H1 (cell line): ENCODE measurements at regions not wholly inside any gene's neighbourhood (a gene's known extent, or its start where the extent isn't known, plus 50 kb on each side); places are given as distances from the start of the nearest gene placed in this dataset.

Source experiments
- CTCF ChIA-PET: fragments of 300-600 bp; sonication (Branson Sonifier 250); formaldehyde crosslinking; loops from one replicate; lab custom pipeline; 2021; ENCODE audit not compliant: partially characterized antibody; lab: Charles Lee
- POLR2A ChIA-PET: fragments of 300-600 bp; sonication (Branson Sonifier 250); formaldehyde crosslinking; loops from one replicate; lab custom pipeline; 2021; ENCODE audit warnings: inconsistent platforms; ENCODE audit not compliant: partially characterized antibody; lab: Charles Lee
- DNase-seq, 2 experiments: peaks; one replicate each; pipeline versions ENCODE4 v3.0.0 to v3.0.0-alpha.2; 2010 to 2022; ENCODE audit warnings: low spot score in 2 of 2, low read depth in 1 of 2, mixed read lengths in 1 of 2
- FAIRE-seq: peaks from 2 replicates; lab custom pipeline; 2011; peaks lifted over from hg19 to GRCh38; lab: Jason Lieb, UNC
- H2AFZ ChIP-seq: 2 replicates; pipeline ENCODE4 v1.8.1; 2012; ENCODE audit warnings: low read length, inconsistent platforms
- H2AK5ac ChIP-seq: 2 replicates; pipeline ENCODE4 v1.6.1; 2013; ENCODE audit warnings: low read depth, low read length
- H2BK120ac ChIP-seq: replicated peaks from 2 replicates; pipeline ENCODE3; 2013; ENCODE audit warnings: low read depth, low read length, inconsistent platforms
- H2BK12ac ChIP-seq: 2 replicates; pipeline ENCODE4 v1.6.1; 2013; ENCODE audit warnings: low read depth, low read length
- H2BK15ac ChIP-seq: 2 replicates; pipeline ENCODE4 v1.6.1; 2013; ENCODE audit warnings: low read length
- H2BK20ac ChIP-seq: 2 replicates; pipeline ENCODE4 v1.6.1; 2013; ENCODE audit warnings: low read length
- H2BK5ac ChIP-seq: 2 replicates; pipeline ENCODE4 v1.6.1; 2013; ENCODE audit warnings: low read depth, low read length
- H3K14ac ChIP-seq: 2 replicates; pipeline ENCODE4 v1.6.1; 2013; ENCODE audit warnings: inconsistent platforms; ENCODE audit not compliant: insufficient read length
- H3K18ac ChIP-seq: 2 replicates; pipeline ENCODE4 v1.6.1; 2013; ENCODE audit warnings: low read length; ENCODE audit errors: extremely low read depth
- H3K23ac ChIP-seq: 2 replicates; pipeline ENCODE4 v1.6.1; 2013; ENCODE audit warnings: inconsistent platforms; ENCODE audit not compliant: insufficient read length
- H3K23me2 ChIP-seq: 2 replicates; pipeline ENCODE4 v1.6.1; 2013; ENCODE audit warnings: low read depth, low read length
- H3K27ac ChIP-seq: 2 replicates; pipeline ENCODE4 v1.6.1; 2011; ENCODE audit warnings: low read depth, low read length, inconsistent platforms
- H3K27me3 ChIP-seq, 4 experiments: replicated peaks in 1 of 4; 1 replicate in 1 of 4; 2 replicates in 3 of 4; pipeline versions ENCODE4 v1.6.1 to v1.8.1; 2011 to 2013; ENCODE audit warnings: low read length in 3 of 4, mild to moderate bottlenecking in 3 of 4, inconsistent platforms in 2 of 4, mixed read lengths in 2 of 4, moderate library complexity in 1 of 4; ENCODE audit not compliant: control insufficient read depth in 3 of 4, insufficient read depth in 3 of 4; ENCODE audit errors: extremely low read depth in 1 of 4
- H3K36me3 ChIP-seq, 4 experiments: 2 replicates each; pipeline versions ENCODE4 v1.6.1 to v1.8.1; 2011 to 2013; ENCODE audit warnings: mild to moderate bottlenecking in 4 of 4, low read length in 3 of 4, moderate library complexity in 2 of 4, control low read depth in 1 of 4, inconsistent platforms in 1 of 4; ENCODE audit not compliant: insufficient read depth in 4 of 4, control insufficient read depth in 2 of 4
- H3K4ac ChIP-seq: replicated peaks from 2 replicates; pipeline ENCODE3; 2013; ENCODE audit warnings: low read length, low read depth, mixed read lengths, inconsistent platforms; ENCODE audit not compliant: insufficient read length
- H3K4me1 ChIP-seq, 4 experiments: replicated peaks in 1 of 4; 1 replicate in 1 of 4; 2 replicates in 3 of 4; pipeline versions ENCODE4 v1.6.1 to v1.8.1; 2011 to 2013; ENCODE audit warnings: low read length in 3 of 4, inconsistent platforms in 2 of 4, mixed read lengths in 1 of 4; ENCODE audit not compliant: insufficient read depth in 4 of 4, control insufficient read depth in 3 of 4
- H3K4me2 ChIP-seq, 2 experiments: 2 replicates each; pipeline versions ENCODE4 v1.6.1 to v1.8.1; 2011 to 2013; ENCODE audit warnings: low read depth in 2 of 2, low read length in 2 of 2, control low read depth in 1 of 2, inconsistent platforms in 1 of 2, mild to moderate bottlenecking in 1 of 2; ENCODE audit not compliant: insufficient read depth in 1 of 2
- H3K4me3 ChIP-seq, 4 experiments: fragments of 200-600, 300-600 bp in 1 of 4; sonication (generic), shearing (Covaris generic), sonication (Bioruptor Twin) in 1 of 4; 2 replicates each; pipeline versions ENCODE4 v1.5.1 to v1.8.1; 2011 to 2016; ENCODE audit warnings: low read length in 4 of 4, low read depth in 3 of 4, control low read depth in 2 of 4, inconsistent platforms in 2 of 4, mild to moderate bottlenecking in 2 of 4, mixed read lengths in 1 of 4, moderate library complexity in 1 of 4; ENCODE audit not compliant: insufficient read depth in 2 of 4; ENCODE audit errors: extremely low read depth in 1 of 4
- H3K56ac ChIP-seq: replicated peaks from 2 replicates; pipeline ENCODE3; 2013; ENCODE audit warnings: low read depth, mild to moderate bottlenecking, mixed read lengths, low read length, inconsistent platforms; ENCODE audit not compliant: insufficient read length
- H3K79me1 ChIP-seq: 2 replicates; pipeline ENCODE4 v1.6.1; 2013; ENCODE audit warnings: low read depth, low read length, control low read depth
- H3K79me2 ChIP-seq, 2 experiments: 2 replicates each; pipeline versions ENCODE4 v1.6.1 to v1.8.1; 2012 to 2013; ENCODE audit warnings: low read length in 2 of 2, mild to moderate bottlenecking in 2 of 2, inconsistent platforms in 1 of 2; ENCODE audit not compliant: insufficient read depth in 2 of 2, control insufficient read depth in 1 of 2
- H3K9ac ChIP-seq, 4 experiments: replicated peaks in 1 of 4; 1 replicate in 1 of 4; 2 replicates in 3 of 4; pipeline versions ENCODE4 v1.6.1 to v1.8.1; 2011 to 2013; ENCODE audit warnings: low read depth in 3 of 4, low read length in 3 of 4, control low read depth in 2 of 4, mild to moderate bottlenecking in 2 of 4, moderate library complexity in 2 of 4, inconsistent platforms in 1 of 4; ENCODE audit errors: extremely low read depth in 1 of 4
- H3K9me3 ChIP-seq, 2 experiments: 2 replicates each; pipeline versions ENCODE4 v1.6.1 to v1.8.1; 2012 to 2013; ENCODE audit warnings: mild to moderate bottlenecking in 2 of 2, moderate library complexity in 2 of 2, control low read depth in 1 of 2, inconsistent platforms in 1 of 2, low read depth in 1 of 2, low read length in 1 of 2, mixed read lengths in 1 of 2; ENCODE audit not compliant: insufficient read depth in 2 of 2
- H4K20me1 ChIP-seq, 2 experiments: replicated peaks in 1 of 2; 2 replicates each; pipeline versions ENCODE3 to v1.8.1; 2011 to 2013; ENCODE audit warnings: inconsistent platforms in 2 of 2, low read length in 2 of 2, mild to moderate bottlenecking in 1 of 2; ENCODE audit not compliant: insufficient read depth in 2 of 2, control insufficient read depth in 1 of 2
- H4K5ac ChIP-seq: 2 replicates; pipeline ENCODE4 v1.6.1; 2013; ENCODE audit warnings: low read length, low read depth, mixed read lengths, inconsistent platforms; ENCODE audit not compliant: insufficient read length
- H4K8ac ChIP-seq: 2 replicates; pipeline ENCODE4 v1.8.0; 2013; ENCODE audit warnings: mild to moderate bottlenecking, moderate library complexity, low read length, inconsistent platforms; ENCODE audit not compliant: insufficient read depth; ENCODE audit errors: extremely low read depth
- H4K91ac ChIP-seq: replicated peaks from 2 replicates; pipeline ENCODE3; 2013; ENCODE audit warnings: low read length, mixed read lengths, inconsistent platforms; ENCODE audit not compliant: insufficient read length
- EP300 ChIP-seq, 2 experiments: IDR thresholded peaks; 1 replicate in 1 of 2; 2 replicates in 1 of 2; pipeline ENCODE4 v1.6.1; 2011 to 2012; ENCODE audit warnings: low read depth in 2 of 2, low read length in 2 of 2, mild to moderate bottlenecking in 2 of 2, borderline replicate concordance in 1 of 2, inconsistent platforms in 1 of 2, moderate library complexity in 1 of 2
- TBP ChIP-seq: IDR thresholded peaks from 2 replicates; pipeline ENCODE4 v1.6.1; 2011; ENCODE audit warnings: low read depth, low read length, improper control_type of control experiment
- WGBS, 2 experiments: shearing (Covaris generic) in 1 of 2; methylation state at CpG; one replicate each; pipeline versions ENCODE4 v1.1.6 to v1.1.7; 2013 to 2015; ENCODE audit warnings: low lambda C conversion rate in 2 of 2, mixed read lengths in 2 of 2, inconsistent platforms in 1 of 2, low coverage in 1 of 2, missing lambda C conversion rate in 1 of 2; ENCODE audit not compliant: insufficient replicate concordance in 2 of 2, insufficient coverage in 1 of 2, insufficient read length in 1 of 2; ENCODE audit errors: extremely low coverage in 1 of 2, missing lambda C conversion rate in 1 of 2; 5-methylcytosine and 5-hydroxymethylcytosine counted together

GRCh38 chr12:76189851-76190250 is 105.4 kb upstream of the NAP1L1 start:
- TF ChIP-seq TBP (no peak), EP300 (IDR thresholded peaks at IDR 0.05; ENCODE audit: borderline replicate concordance in 1 of 2, low read depth in 2 of 2, low read length in 2 of 2) (no peak)
- H3K14ac ChIP-seq: no peak overlapping the region
- H2AK5ac ChIP-seq: no peak overlapping the region
- no peak overlapping the region for H3K18ac ChIP-seq
- no peak overlapping the region for H2BK5ac ChIP-seq
- no peak overlapping the region for H4K5ac ChIP-seq
- no peak for FAIRE-seq
- H3K27ac ChIP-seq: no peak overlapping the region
- H3K56ac ChIP-seq: no peak overlapping the region
- no peak overlapping the region for H2BK15ac ChIP-seq
- 94% methylated on average over 2 of the region's 2 CpGs; no CpG with 5 or more reads in 1 of the 2 experiments for WGBS, 2 experiments
- H3K4me1 ChIP-seq: no peaks in the 10 kb centered on the region
- H3K23ac ChIP-seq: no peak overlapping the region
- no peak overlapping the region for H3K9ac ChIP-seq
- no peak overlapping the region for H3K4me3 ChIP-seq
- no peak for DNase-seq
- CTCF ChIA-PET: no interaction called here
- H3K27me3 ChIP-seq: no peaks in the 10 kb centered on the region
- H4K91ac ChIP-seq: no peak overlapping the region
- no peak overlapping the region for H2BK20ac ChIP-seq
- no peak overlapping the region for H3K4ac ChIP-seq
- no peaks in the 10 kb centered on the region for H3K23me2 ChIP-seq
- no peak overlapping the region for H2BK120ac ChIP-seq
- no peaks in the 10 kb centered on the region for H3K79me2 ChIP-seq
- H3K79me1 ChIP-seq: no peaks in the 10 kb centered on the region
- H4K8ac ChIP-seq: no peak overlapping the region
- H3K4me2 ChIP-seq: no peak overlapping the region
- H3K9me3 ChIP-seq: no peaks in the 10 kb centered on the region
- H4K20me1 ChIP-seq: no peaks in the 10 kb centered on the region
- H3K36me3 ChIP-seq: no peaks in the 10 kb centered on the region
- POLR2A ChIA-PET: interaction anchor here (1.2 to 1.6 kb wide), 2 partner anchors 108 to 158 kb away, joined by 3 to 4 read pairs; no protein-coding TSS in a partner anchor
- no peak overlapping the region for H2AFZ ChIP-seq
- no peak overlapping the region for H2BK12ac ChIP-seq
